LNCaP clone FGC (cell line): ENCODE measurements at regions not wholly inside any gene's neighbourhood (a gene's known extent, or its start where the extent isn't known, plus 50 kb on each side); places are given as distances from the start of the nearest gene placed in this dataset.

Experiments used
- DNase-seq: peaks from one replicate; pipeline ENCODE4 v3.0.0-alpha.2; 2011; ENCODE audit warnings: low read depth
- H3K4me3 ChIP-seq: 2 replicates; pipeline ENCODE4 v1.5.1; 2011; ENCODE audit warnings: mild to moderate bottlenecking, low read depth, low read length, control low read depth
- TF ChIP-seq, protein P1 (sequence below): IDR thresholded peaks from 2 replicates; pipeline ENCODE4 v1.5.1; 2012; ENCODE audit warnings: mild to moderate bottlenecking; ENCODE audit not compliant: control insufficient read depth, insufficient read depth; ENCODE audit errors: extremely low read depth

GRCh38 chr1:208741296-208741695 lies 497.1 kb upstream of the PLXNA2 start:
- no peak overlapping the region for H3K4me3 ChIP-seq
- TF ChIP-seq, protein P1, sequence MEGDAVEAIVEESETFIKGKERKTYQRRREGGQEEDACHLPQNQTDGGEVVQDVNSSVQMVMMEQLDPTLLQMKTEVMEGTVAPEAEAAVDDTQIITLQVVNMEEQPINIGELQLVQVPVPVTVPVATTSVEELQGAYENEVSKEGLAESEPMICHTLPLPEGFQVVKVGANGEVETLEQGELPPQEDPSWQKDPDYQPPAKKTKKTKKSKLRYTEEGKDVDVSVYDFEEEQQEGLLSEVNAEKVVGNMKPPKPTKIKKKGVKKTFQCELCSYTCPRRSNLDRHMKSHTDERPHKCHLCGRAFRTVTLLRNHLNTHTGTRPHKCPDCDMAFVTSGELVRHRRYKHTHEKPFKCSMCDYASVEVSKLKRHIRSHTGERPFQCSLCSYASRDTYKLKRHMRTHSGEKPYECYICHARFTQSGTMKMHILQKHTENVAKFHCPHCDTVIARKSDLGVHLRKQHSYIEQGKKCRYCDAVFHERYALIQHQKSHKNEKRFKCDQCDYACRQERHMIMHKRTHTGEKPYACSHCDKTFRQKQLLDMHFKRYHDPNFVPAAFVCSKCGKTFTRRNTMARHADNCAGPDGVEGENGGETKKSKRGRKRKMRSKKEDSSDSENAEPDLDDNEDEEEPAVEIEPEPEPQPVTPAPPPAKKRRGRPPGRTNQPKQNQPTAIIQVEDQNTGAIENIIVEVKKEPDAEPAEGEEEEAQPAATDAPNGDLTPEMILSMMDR = no peak
- DNase-seq = no peak

GRCh38 chr1:208743361-208743760 lies 499.2 kb upstream of the PLXNA2 start:
- no peak overlapping the region for H3K4me3 ChIP-seq
- TF ChIP-seq, protein P1 = no peak
- no peak for DNase-seq

DNA sequence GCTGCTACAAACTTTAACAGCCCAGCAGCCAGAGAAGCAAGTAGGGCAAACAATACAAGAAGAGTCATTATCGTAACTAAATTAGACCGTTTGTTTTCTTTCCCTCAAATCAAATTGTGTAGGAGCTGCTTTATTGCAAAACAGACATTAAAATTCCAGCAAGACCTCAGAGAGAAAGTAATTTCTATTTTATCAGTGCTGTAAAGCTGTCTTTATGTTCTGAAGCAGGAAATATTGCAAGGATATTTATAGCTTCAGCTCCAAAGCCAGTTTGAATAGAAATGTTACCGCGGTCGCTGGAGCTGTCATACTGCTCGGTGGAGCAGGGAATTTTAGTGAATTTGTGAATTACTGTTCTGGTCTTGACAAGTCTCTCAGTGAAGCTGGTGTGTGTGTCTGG lies 503.8 kb upstream of the PLXNA2 start:
- TF ChIP-seq, protein P1 = no peak
- H3K4me3 ChIP-seq = no peak overlapping the region
- no peak for DNase-seq

- DNase-seq = no peak
- TF ChIP-seq, protein P1 = no peak
- no peak overlapping the region for H3K4me3 ChIP-seq
These were observed 504.4 kb upstream of the PLXNA2 start for GRCh38 chr1:208748387-208749165.

GRCh38 chr1:208756339-208756981 lies 512.3 kb upstream of the PLXNA2 start:
- TF ChIP-seq, protein P1 = no peak
- no peak overlapping the region for H3K4me3 ChIP-seq
- DNase-seq = no peak

- TF ChIP-seq, protein P1 = no peak
- no peak overlapping the region for H3K4me3 ChIP-seq
These were observed 513.7 kb upstream of the PLXNA2 start for GRCh38 chr1:208757846-208758245.

DNA sequence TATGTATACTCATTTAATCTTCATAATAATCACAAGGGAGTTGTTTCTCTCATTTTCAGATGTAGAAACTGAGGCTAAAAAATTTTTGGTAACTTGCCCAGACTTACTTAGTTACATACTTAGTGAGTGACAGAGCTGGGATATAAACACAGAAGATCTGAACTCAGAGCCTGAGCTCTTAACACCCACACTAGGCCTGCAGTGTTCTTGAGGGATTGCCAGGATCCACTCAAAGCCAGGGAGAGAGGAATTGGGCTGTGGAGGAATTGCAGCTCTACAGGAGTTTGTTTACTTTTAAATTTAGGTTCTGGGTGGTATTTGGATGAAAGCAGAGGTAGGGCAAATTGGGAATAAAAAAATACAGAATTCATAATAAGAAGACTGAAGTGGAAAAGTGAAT lies 515.1 kb upstream of the PLXNA2 start:
- TF ChIP-seq, protein P1 = no peak
- H3K4me3 ChIP-seq = no peak overlapping the region
- no peak for DNase-seq

More at GRCh38 chr1:208757846-208758245, 513.7 kb upstream of the PLXNA2 start:
- no peak for DNase-seq
